ENCODE measurements at regions not wholly inside any gene's neighbourhood (a gene's known extent, or its start where the extent isn't known, plus 50 kb on each side); places are given as distances from the start of the nearest gene placed in this dataset.

DNA sequence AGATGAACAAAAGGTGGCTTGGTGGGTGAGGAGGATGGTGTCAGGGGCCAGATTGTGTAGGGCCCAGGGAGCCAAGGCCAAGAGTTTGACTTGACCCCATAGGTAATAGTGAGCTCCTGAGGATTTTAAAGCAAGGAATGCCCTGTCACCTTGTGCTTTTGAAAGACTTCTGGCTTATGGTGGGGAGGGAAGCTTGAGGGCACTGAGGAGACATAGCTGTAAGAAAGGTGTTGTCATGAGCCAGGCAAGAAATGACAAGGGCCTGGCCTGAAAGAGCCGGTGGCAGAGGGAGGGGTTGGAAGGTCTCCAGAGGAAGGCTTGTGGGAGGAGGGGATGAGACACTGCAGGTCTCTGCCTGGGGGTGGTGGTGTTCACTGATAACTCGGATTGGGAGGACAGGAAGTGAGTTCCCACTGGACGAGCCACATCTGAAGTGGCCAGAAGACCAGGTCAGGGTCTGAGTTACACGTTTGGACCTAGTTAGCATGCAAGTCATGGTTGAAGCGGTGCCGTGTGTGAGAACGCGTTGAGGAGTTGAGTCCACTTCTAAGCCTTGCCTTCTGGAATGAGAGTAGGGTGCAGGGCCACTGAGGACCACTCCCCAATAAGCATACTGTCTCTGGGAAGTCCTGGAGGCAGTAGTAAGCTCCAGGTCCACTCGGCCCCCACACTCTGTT, 64.3 kb downstream of the TET3 start:
- no peak overlapping the region for H3K4me3 Mint-ChIP-seq (ENCODE audit: low read depth)
- no peaks in the 10 kb centered on the region for H3K27me3 Mint-ChIP-seq (ENCODE audit: low read depth)
- peaks cover 46% of the 10 kb centered on the region for H3K36me3 Mint-ChIP-seq (ENCODE audit: low read depth)
- no peaks in the 10 kb centered on the region for H3K9me3 Mint-ChIP-seq
- no peak for DNase-seq (ENCODE audit: low spot score)
- intact Hi-C loops (cut with micrococcal nuclease) = no loop called here
- peaks cover 26% of the 10 kb centered on the region for H3K4me1 Mint-ChIP-seq (ENCODE audit: low read depth)
- no peak overlapping the region for H3K27ac Mint-ChIP-seq

DNA sequence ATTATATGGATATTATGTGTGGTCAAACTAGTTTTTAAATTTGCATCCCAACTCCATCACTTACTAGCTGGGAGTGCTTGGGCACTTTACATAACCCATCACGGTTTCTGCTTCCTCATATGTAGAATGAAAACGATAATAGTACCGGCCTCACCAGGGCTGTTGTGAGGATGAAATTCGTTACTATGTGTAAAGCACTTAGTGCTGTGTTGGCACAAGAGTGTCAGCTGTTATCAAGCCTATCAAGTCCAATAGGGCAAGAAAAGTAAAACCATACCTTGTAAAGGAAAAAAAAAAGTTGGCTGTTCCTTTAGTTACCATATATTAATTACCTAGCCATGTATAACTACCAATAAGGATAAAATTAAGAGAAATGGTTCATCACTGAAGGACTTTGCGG, 65.4 kb downstream of the TET3 start:
- Mint-ChIP-seq H3K4me3 (ENCODE audit: low read depth) (no peak overlapping the region), H3K36me3 (ENCODE audit: low read depth) (peaks cover 53% of the 10 kb centered on the region), H3K27ac (no peak overlapping the region), H3K9me3 (no peaks in the 10 kb centered on the region), H3K27me3 (ENCODE audit: low read depth) (no peaks in the 10 kb centered on the region), H3K4me1 (ENCODE audit: low read depth) (peaks cover 25% of the 10 kb centered on the region)
- intact Hi-C loops (cut with micrococcal nuclease) = no loop called here
- no peak for DNase-seq (ENCODE audit: low spot score)

DNA sequence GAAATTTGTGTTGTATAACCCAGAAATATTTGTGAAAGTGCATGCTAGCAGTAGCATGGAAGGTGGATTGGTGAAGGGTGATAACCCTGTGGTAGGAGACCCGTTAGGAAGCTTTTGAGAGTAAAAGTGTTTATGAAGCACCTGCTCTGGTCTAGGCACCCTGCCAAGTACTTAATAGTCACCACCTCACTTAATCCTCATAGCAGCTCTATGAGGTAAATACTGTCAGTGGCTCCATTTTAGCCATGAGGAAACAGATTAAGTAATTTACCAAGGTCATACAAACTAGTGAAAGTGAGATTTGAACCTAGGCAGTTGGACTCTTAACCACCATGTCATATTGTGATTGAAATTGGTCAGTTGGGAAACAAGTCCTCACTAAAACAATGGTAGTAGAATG, 66.8 kb downstream of the TET3 start:
- H3K4me3 Mint-ChIP-seq (ENCODE audit: low read depth) = no peak overlapping the region
- no peak for DNase-seq (ENCODE audit: low spot score)
- no peak overlapping the region for H3K27ac Mint-ChIP-seq
- H3K9me3 Mint-ChIP-seq = no peaks in the 10 kb centered on the region
- no peaks in the 10 kb centered on the region for H3K27me3 Mint-ChIP-seq (ENCODE audit: low read depth)
- H3K36me3 Mint-ChIP-seq (ENCODE audit: low read depth) = peaks cover 49% of the 10 kb centered on the region
- peaks cover 23% of the 10 kb centered on the region for H3K4me1 Mint-ChIP-seq (ENCODE audit: low read depth)
- intact Hi-C loops (cut with micrococcal nuclease) = no loop called here

DNA sequence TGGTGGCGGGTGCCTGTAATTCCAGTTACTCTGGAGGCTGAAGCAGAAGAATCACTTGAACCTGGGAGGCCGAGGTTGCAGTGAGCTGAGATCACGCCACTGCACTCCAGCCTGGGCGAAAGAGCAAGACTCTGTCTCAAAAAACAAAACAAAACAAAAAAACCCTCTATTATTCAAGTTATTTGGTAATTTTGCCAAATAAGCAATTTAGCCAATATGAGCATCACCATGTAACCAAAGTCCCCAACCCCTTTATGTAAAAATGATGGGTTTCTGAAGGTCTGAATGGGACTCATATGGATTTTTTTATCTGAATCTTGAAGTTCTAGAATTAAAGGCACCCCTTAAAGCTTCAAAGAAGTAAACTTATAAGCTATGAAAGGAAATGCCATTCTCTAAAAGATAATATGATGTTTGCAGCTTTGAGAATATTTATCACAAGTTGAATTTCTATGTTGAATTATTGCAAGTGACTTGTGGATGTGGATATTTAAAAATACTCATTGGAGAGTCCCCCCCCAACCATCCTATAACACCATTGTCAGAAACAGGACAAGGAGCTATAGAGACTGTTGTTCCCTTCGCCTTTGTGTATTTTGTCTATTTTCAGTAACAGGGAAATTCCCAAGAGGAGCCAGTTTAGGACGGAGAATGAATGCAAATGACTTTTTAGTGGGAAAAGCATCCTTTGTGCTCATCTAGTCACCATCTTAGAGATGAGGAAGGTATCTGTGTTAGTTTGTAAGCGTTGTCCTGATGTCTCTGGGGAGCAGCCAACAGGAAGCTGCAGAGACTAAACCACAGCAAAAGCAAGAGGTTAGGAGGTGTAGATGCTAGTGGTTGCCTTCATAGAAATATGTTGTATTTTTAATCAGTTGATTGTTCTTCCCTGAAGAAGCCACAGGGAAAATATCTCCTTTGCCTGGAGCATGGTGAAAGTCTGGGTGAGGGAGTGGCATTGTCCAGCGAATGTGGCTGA, 68.3 kb downstream of the TET3 start:
- intact Hi-C loops (cut with micrococcal nuclease) = no loop called here
- peaks cover 23% of the 10 kb centered on the region for H3K4me1 Mint-ChIP-seq (ENCODE audit: low read depth)
- H3K27ac Mint-ChIP-seq = no peak overlapping the region
- DNase-seq (ENCODE audit: low spot score) = no peak
- H3K9me3 Mint-ChIP-seq = no peaks in the 10 kb centered on the region
- H3K4me3 Mint-ChIP-seq (ENCODE audit: low read depth) = no peak overlapping the region
- H3K36me3 Mint-ChIP-seq (ENCODE audit: low read depth) = peaks cover 41% of the 10 kb centered on the region
- no peaks in the 10 kb centered on the region for H3K27me3 Mint-ChIP-seq (ENCODE audit: low read depth)

DNA sequence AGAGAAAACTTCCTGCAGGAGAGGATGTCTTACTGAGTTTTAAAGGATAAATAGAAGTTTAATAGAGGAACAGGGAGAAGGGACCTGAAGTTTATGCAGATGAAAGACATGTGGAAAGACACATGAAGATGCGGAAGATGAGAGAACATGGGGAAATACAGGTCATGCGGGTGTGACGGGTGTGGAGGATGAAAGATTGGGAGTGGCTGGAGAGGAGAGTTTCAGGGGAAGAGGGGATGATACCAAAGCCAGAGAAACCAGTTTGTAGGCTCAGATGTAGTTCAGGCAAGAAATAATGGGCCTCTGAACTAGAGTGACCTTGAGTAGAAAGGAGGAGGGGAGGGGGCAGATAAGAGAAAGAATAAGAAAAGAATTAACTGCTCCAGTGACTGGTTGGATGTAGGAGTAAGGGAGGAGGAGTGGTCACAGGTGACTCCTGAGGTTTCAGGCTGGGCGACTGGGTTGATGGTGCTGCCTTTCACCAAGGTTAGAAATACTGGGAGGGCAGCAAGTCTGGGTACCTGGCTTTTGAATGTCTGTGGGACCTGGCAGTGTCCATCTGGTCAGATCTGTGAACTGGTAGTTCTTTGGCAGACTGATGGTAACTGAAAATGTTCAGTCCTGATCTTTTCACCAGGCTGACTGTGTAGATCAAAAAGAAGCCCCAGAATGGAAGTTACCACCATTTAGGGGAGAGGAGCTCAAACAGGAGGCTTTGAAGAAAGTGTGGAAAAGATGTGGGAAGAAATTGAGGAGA, 69.4 kb downstream of the TET3 start:
- Mint-ChIP-seq H3K4me3 (ENCODE audit: low read depth) (no peak overlapping the region), H3K27ac (no peak overlapping the region), H3K4me1 (ENCODE audit: low read depth) (peaks cover 19% of the 10 kb centered on the region), H3K9me3 (no peaks in the 10 kb centered on the region), H3K27me3 (ENCODE audit: low read depth) (no peaks in the 10 kb centered on the region), H3K36me3 (ENCODE audit: low read depth) (peaks cover 32% of the 10 kb centered on the region)
- intact Hi-C loops (cut with micrococcal nuclease) = no loop called here
- no peak for DNase-seq (ENCODE audit: low spot score)

DNA sequence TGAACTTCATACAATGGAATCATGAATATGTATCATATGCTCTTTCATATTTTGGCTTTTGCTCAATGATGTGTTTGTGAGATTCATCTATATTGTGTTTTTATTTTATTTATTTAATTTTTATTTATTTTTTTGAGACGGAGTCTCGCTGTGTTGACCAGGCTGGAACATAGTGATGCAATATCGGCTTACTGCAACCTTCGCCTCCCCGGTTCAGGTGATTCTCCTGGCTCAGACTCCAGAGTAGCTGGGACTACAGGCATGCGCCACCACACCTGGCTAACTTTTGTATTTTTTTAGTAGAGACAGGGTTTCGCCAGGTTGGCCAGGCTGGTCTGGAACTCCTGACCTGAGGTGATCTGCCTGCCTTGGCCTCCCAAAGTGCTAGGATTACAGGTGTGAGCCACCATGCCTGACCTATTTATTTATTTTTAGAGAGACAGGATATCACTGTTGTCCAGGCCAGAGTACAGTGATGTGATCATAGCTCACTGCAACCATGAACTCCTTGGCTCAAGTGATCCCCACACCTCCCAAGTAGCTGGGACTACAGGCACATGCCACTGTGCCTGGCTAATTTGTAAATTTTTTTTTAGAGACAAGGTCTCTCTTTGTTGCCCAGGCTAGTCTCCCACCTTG, 74.5 kb downstream of the TET3 start:
- Mint-ChIP-seq H3K9me3 (no peaks in the 10 kb centered on the region), H3K27ac (no peak overlapping the region), H3K4me3 (ENCODE audit: low read depth) (no peak overlapping the region), H3K4me1 (ENCODE audit: low read depth) (peaks cover 8% of the 10 kb centered on the region), H3K36me3 (ENCODE audit: low read depth) (peaks cover 23% of the 10 kb centered on the region), H3K27me3 (ENCODE audit: low read depth) (no peaks in the 10 kb centered on the region)
- intact Hi-C loops (cut with micrococcal nuclease) = no loop called here
- DNase-seq (ENCODE audit: low spot score) = no peak

DNA sequence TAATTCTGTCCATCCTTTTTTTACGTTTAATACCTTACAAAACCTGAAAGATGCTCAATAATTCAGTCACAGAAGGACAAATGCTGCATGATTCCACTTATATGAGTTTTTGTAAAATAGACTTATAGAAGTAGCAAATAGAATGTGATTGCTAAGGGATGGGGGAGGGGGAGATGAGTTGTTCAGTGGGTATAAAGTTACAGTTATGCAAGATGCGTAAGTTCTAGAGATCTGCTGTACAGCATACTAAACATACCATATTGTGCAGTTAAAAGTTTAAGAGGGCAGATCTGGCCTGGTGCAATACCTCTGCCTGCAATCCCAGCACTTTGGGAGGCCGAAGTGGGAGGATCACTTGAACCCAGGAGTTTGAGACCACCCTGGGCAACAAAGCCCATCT, 78.8 kb downstream of the TET3 start:
- Mint-ChIP-seq H3K4me1 (ENCODE audit: low read depth) (peaks cover 8% of the 10 kb centered on the region), H3K36me3 (ENCODE audit: low read depth) (peaks cover 19% of the 10 kb centered on the region), H3K9me3 (no peaks in the 10 kb centered on the region), H3K27ac (no peak overlapping the region), H3K27me3 (ENCODE audit: low read depth) (no peaks in the 10 kb centered on the region), H3K4me3 (ENCODE audit: low read depth) (no peak overlapping the region)
- intact Hi-C loops (cut with micrococcal nuclease) = no loop called here
- DNase-seq (ENCODE audit: low spot score) = no peak

DNA sequence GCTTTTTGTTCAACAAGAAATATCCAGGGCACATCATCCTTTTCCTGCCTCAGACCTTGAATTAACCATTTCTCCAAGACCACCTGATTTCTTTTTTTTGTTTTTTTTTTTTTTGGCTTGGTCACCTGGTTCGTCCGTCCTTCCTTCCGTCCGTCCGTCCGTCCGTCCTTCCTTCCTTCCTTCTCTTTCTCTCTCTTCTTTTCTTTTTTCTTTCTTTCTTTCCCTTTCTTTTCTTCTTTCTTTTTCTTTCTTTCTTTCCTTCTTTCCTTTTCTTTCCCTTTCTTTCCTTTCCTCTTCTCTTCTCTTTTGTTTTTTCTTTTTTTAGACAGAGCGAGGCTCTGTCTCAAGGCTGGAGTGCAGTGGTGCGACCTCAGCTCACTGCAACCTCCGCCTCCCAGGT, 80.7 kb downstream of the TET3 start:
- Mint-ChIP-seq H3K9me3 (no peaks in the 10 kb centered on the region), H3K4me3 (ENCODE audit: low read depth) (no peak overlapping the region), H3K36me3 (ENCODE audit: low read depth) (peaks cover 31% of the 10 kb centered on the region), H3K27ac (no peak overlapping the region), H3K4me1 (ENCODE audit: low read depth) (peaks cover 8% of the 10 kb centered on the region), H3K27me3 (ENCODE audit: low read depth) (no peaks in the 10 kb centered on the region)
- no peak for DNase-seq (ENCODE audit: low spot score)
- intact Hi-C loops (cut with micrococcal nuclease) = no loop called here

DNA sequence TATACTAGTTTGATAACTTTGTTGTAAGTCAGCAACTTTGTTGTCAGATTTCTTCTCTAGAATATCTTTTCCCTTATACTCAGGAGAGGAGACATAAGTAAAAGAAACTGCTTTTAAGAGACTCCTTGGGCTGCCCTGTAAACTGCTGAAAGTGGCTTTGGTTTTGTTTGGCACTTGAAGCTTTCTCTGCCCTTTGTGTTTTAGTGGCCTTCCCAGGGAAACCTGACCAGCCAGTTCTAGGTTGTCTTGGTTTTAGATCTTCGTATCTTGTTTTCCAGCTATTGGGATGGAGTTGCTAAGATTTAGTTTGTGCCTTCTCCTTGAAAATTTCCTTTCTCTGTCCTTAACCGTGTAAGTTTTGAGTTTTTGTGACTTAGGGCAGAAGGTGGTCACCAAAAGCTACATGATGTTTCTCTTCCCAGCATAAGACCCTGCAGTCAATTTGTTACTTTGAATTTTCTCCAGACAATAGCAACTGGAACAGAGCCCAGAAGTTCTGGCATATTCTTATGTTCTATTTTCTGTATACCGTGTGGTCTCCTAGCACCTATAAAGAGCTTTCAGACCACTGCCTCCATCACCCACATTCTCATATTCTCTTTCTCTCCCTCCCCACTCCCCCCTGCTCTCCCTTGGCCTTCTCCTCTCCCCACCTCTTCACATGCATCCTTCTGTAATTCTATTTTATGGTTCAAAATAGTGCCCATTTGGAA, 81.1 kb downstream of the BOLA3 start:
- Mint-ChIP-seq H3K36me3 (ENCODE audit: low read depth) (peaks cover 33% of the 10 kb centered on the region), H3K27ac (no peak overlapping the region), H3K4me1 (ENCODE audit: low read depth) (peaks cover 8% of the 10 kb centered on the region), H3K9me3 (no peaks in the 10 kb centered on the region), H3K27me3 (ENCODE audit: low read depth) (no peaks in the 10 kb centered on the region), H3K4me3 (ENCODE audit: low read depth) (no peak overlapping the region)
- intact Hi-C loops (cut with micrococcal nuclease) = no loop called here
- DNase-seq (ENCODE audit: low spot score) = no peak

DNA sequence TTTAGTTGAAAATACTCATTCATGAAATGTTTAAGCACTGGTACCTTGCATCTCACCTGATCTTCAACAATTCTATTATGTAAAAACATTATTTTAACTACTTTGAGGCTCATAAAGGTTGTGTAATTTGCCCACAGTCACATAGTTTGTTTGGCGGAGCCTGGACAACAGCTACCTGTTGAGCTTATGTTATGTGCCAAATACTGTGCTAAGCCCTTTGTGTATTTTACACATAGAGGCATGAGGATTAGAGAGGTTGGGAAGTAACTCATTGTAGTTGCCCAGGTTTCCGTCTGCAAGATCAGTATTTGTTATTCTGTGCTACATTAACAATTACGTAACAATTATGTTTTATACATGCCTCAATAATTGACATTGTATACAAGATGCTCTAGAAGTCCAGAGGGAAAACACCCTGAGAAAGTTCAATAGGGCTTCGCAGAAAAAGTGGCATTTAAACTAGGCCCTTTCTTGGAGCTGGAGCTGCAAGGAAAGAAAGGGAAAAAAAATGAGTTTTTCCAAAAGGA, 80.4 kb downstream of the BOLA3 start:
- DNase-seq (ENCODE audit: low spot score) = no peak
- no peak overlapping the region for H3K4me3 Mint-ChIP-seq (ENCODE audit: low read depth)
- no peaks in the 10 kb centered on the region for H3K9me3 Mint-ChIP-seq
- H3K27ac Mint-ChIP-seq = no peak overlapping the region
- H3K4me1 Mint-ChIP-seq (ENCODE audit: low read depth) = peaks cover 8% of the 10 kb centered on the region
- peaks cover 35% of the 10 kb centered on the region for H3K36me3 Mint-ChIP-seq (ENCODE audit: low read depth)
- intact Hi-C loops (cut with micrococcal nuclease) = no loop called here
- H3K27me3 Mint-ChIP-seq (ENCODE audit: low read depth) = no peaks in the 10 kb centered on the region

DNA sequence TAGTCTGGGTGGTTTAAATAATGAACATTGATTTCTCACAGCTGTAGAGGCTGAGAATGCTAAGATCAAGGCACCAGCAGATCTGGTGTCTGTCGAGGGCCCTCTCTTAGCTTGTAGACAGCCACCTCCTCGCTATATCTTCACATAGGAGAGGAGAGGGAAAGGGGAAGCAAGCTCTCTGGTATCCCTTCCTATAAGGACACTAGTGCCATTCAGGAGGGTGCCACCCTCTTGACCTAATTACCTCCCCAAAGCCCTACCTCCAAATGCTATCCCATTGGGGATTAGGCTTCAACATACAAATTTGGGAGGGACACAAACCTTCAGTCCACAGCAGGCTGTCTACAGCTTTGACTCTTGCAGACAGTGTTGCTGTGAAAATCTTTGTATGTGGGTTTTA, 76.7 kb downstream of the BOLA3 start:
- no peaks in the 10 kb centered on the region for H3K9me3 Mint-ChIP-seq
- peaks cover 5% of the 10 kb centered on the region for H3K4me1 Mint-ChIP-seq (ENCODE audit: low read depth)
- H3K27me3 Mint-ChIP-seq (ENCODE audit: low read depth) = no peaks in the 10 kb centered on the region
- no peak overlapping the region for H3K4me3 Mint-ChIP-seq (ENCODE audit: low read depth)
- H3K36me3 Mint-ChIP-seq (ENCODE audit: low read depth) = peaks cover 52% of the 10 kb centered on the region
- intact Hi-C loops (cut with micrococcal nuclease) = no loop called here
- no peak for DNase-seq (ENCODE audit: low spot score)
- H3K27ac Mint-ChIP-seq = no peak overlapping the region

DNA sequence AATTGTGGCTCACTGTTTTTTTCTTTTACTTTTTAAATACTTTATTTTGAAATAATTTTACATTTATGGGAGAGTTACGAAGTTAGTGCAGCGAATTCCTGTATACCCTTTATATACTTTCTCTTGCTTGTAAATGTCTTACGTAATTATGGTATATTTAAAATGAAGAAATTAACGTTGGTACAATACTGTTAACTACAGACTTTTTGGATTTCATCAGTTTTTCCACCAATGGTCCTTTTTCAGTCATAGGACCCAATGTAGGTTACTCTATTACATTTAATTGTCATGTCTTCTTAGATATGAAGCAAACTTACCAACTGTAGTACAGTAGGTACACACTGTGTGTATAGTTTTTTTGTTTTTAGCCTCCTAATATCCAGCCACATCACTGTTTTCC, 76.3 kb downstream of the BOLA3 start:
- Mint-ChIP-seq H3K27me3 (ENCODE audit: low read depth) (no peaks in the 10 kb centered on the region), H3K36me3 (ENCODE audit: low read depth) (peaks cover 56% of the 10 kb centered on the region), H3K4me3 (ENCODE audit: low read depth) (no peak overlapping the region), H3K9me3 (no peaks in the 10 kb centered on the region), H3K4me1 (ENCODE audit: low read depth) (peaks cover 5% of the 10 kb centered on the region), H3K27ac (no peak overlapping the region)
- intact Hi-C loops (cut with micrococcal nuclease) = no loop called here
- no peak for DNase-seq (ENCODE audit: low spot score)

Measured in activated T-helper 2 cell treated with anti-CD3 and anti-CD28 coated beads, Interferon-gamma antibody, Interleukin-2, Interleukin-4, amounts not matched to agents 10 μg/mL and 5 μg/mL and 100 μg/mL, durations not matched to agents 14 hours and 24 hours and 36 hours (primary cell).